ENCODE measurements at regions not wholly inside any gene's neighbourhood (a gene's known extent, or its start where the extent isn't known, plus 50 kb on each side); places are given as distances from the start of the nearest gene placed in this dataset.

GRCh38 chr2:134173338-134174016, 80.4 kb upstream of the MGAT5 start:
- H3K4me1 Mint-ChIP-seq, result peaks cover 37 to 39% of the 10 kb centered on the region in 2 experiments
- H2BK120ac ChIP-seq (ENCODE audit: low read depth, low read length, poor library complexity, severe bottlenecking), result no peak overlapping the region
- no peak overlapping the region for H3K23ac ChIP-seq (ENCODE audit: insufficient read length, low read depth, low read length)
- no peak overlapping the region for H4K5ac ChIP-seq (ENCODE audit: insufficient read length, low read depth, low read length)
- H3K79me1 ChIP-seq (ENCODE audit: insufficient read depth, low read depth, low read length, poor library complexity, severe bottlenecking), result peaks cover 6% of the 10 kb centered on the region
- no peak overlapping the region for H2BK15ac ChIP-seq (ENCODE audit: low read depth, low read length)
- no peak overlapping the region for H3K4me2 ChIP-seq (ENCODE audit: insufficient read depth, insufficient read length, low read length)
- no peaks in the 10 kb centered on the region for H3K9me3 ChIP-seq (ENCODE audit: control insufficient read depth, low read depth, low read length)
- no peak overlapping the region for H2BK12ac ChIP-seq (ENCODE audit: insufficient read length, low read depth, low read length)
- no peak overlapping the region for H4K8ac ChIP-seq (replicated peaks; ENCODE audit: insufficient read length, low read depth, low read length)
- H4K20me1 ChIP-seq (ENCODE audit: control insufficient read depth, insufficient read depth, insufficient read length), result no peaks in the 10 kb centered on the region
- no peak overlapping the region for H3K27ac Mint-ChIP-seq
- WGBS (ENCODE audit: extremely low coverage, insufficient read length, low lambda C conversion rate), result no CpG with 5 or more reads among the region's 14 CpGs
- H3K9ac ChIP-seq (ENCODE audit: extremely low read depth, insufficient read length, low read length), result no peak overlapping the region
- H4K91ac ChIP-seq (ENCODE audit: insufficient read length, low read depth, low read length), result no peak overlapping the region
- H2AFZ ChIP-seq (ENCODE audit: low read length), result no peak overlapping the region
- no peak overlapping the region for H2BK5ac ChIP-seq (ENCODE audit: insufficient read length, low read length)
- no peak overlapping the region for H2AK5ac ChIP-seq (ENCODE audit: insufficient read length, low read length)
- no peak overlapping the region for H2BK20ac ChIP-seq (ENCODE audit: low read depth, low read length, poor library complexity, severe bottlenecking)
- no peak overlapping the region for H3K14ac ChIP-seq (ENCODE audit: insufficient read depth, low read length)
- H3K4ac ChIP-seq (ENCODE audit: low read depth, low read length), result no peak overlapping the region
- peaks cover 0 to 5% (median 2%) of the 10 kb centered on the region in 3 experiments; a peak in 1 of 7 replicates for H3K36me3 Mint-ChIP-seq (ENCODE audit: insufficient read depth in 1 of 3, low read depth in 3 of 3)
- no peak for DNase-seq
- H3K18ac ChIP-seq (ENCODE audit: insufficient read length, low read depth, low read length), result no peak overlapping the region
- H3K56ac ChIP-seq (ENCODE audit: insufficient read length, low read depth, low read length), result no peak overlapping the region
- H3K4me1 ChIP-seq (ENCODE audit: insufficient read depth, low read length), result peaks cover 3% of the 10 kb centered on the region; the same call in 1 of the 2 replicates
- TF ChIP-seq CTCF (conservative IDR thresholded peaks at IDR 0.05), result no peak
- no peaks in the 10 kb centered on the region for H3K27me3 ChIP-seq (ENCODE audit: insufficient read depth, low read length)
- no peaks in the 10 kb centered on the region for H3K23me2 ChIP-seq (ENCODE audit: insufficient read length, low read depth, low read length, poor library complexity, severe bottlenecking)
- no peak overlapping the region for H3K4me3 Mint-ChIP-seq
- no peaks in the 10 kb centered on the region for H3K9me3 Mint-ChIP-seq
- no peaks in the 10 kb centered on the region for H3K27me3 Mint-ChIP-seq (ENCODE audit: low read depth)
- H3K79me2 ChIP-seq (ENCODE audit: insufficient read depth, low read length), result no peaks in the 10 kb centered on the region; the same call in 1 of the 2 replicates
- H3K27ac ChIP-seq (ENCODE audit: insufficient read length, low read depth, low read length), result no peak overlapping the region
- H3T11ph ChIP-seq (ENCODE audit: low read length), result no peak overlapping the region
